ENCODE measurements at regions not wholly inside any gene's neighbourhood (a gene's known extent, or its start where the extent isn't known, plus 50 kb on each side); places are given as distances from the start of the nearest gene placed in this dataset.

- TF ChIP-seq CTCF (IDR thresholded peaks at IDR 0.05; ENCODE audit: insufficient read depth, low read depth, low read length, missing control alignments) = no peak
- no peak overlapping the region for H3K4me3 ChIP-seq (ENCODE audit: low read depth, low read length)
- DNase-seq (ENCODE audit: low read depth) = no peak
Measured at GRCh38 chr12:9380650-9381049, 172.5 kb upstream of the PZP start.

GRCh38 chr12:9379023-9379742 is 171.0 kb upstream of the PZP start:
- no peak for TF ChIP-seq CTCF (IDR thresholded peaks at IDR 0.05; ENCODE audit: insufficient read depth, low read depth, low read length, missing control alignments)
- no peak overlapping the region for H3K4me3 ChIP-seq (ENCODE audit: low read depth, low read length)
- no peak for DNase-seq (ENCODE audit: low read depth)

- TF ChIP-seq CTCF (IDR thresholded peaks at IDR 0.05; ENCODE audit: insufficient read depth, low read depth, low read length, missing control alignments) = peak; percentile 23
- no peak for DNase-seq (ENCODE audit: low read depth)
- no peak overlapping the region for H3K4me3 ChIP-seq (ENCODE audit: low read depth, low read length)
Measured at GRCh38 chr12:9378430-9378835, 170.2 kb upstream of the PZP start.

GRCh38 chr12:9372202-9372601 is 164.0 kb upstream of the PZP start:
- H3K4me3 ChIP-seq (ENCODE audit: low read depth, low read length) = no peak overlapping the region
- peak; percentile 5 for TF ChIP-seq CTCF (IDR thresholded peaks at IDR 0.05; ENCODE audit: insufficient read depth, low read depth, low read length, missing control alignments)
- DNase-seq (ENCODE audit: low read depth) = no peak

- no peak overlapping the region for H3K4me3 ChIP-seq (ENCODE audit: low read depth, low read length)
- DNase-seq (ENCODE audit: low read depth) = no peak
- no peak for TF ChIP-seq CTCF (IDR thresholded peaks at IDR 0.05; ENCODE audit: insufficient read depth, low read depth, low read length, missing control alignments)
Measured at GRCh38 chr12:9367828-9368227, 159.6 kb upstream of the PZP start.

- no peak overlapping the region for H3K4me3 ChIP-seq (ENCODE audit: low read depth, low read length)
- TF ChIP-seq CTCF (IDR thresholded peaks at IDR 0.05; ENCODE audit: insufficient read depth, low read depth, low read length, missing control alignments) = no peak
- no peak for DNase-seq (ENCODE audit: low read depth)
Measured at GRCh38 chr12:9367201-9367600, 159.0 kb upstream of the PZP start.

GRCh38 chr12:9365296-9365695 is 157.1 kb upstream of the PZP start:
- no peak for TF ChIP-seq CTCF (IDR thresholded peaks at IDR 0.05; ENCODE audit: insufficient read depth, low read depth, low read length, missing control alignments)
- DNase-seq (ENCODE audit: low read depth) = no peak
- peak overlapping the region; percentile 25 for H3K4me3 ChIP-seq (ENCODE audit: low read depth, low read length)

Data from GM12865 (cell line).